ENCODE measurements at regions not wholly inside any gene's neighbourhood (a gene's known extent, or its start where the extent isn't known, plus 50 kb on each side); places are given as distances from the start of the nearest gene placed in this dataset.
A peak's percentile ranks its signal among the peaks of the same experiment; 100 is the strongest.
"Not testable (repeated sequence)": the region's sequence is repeated elsewhere in the genome, so short reads cannot be mapped to it uniquely, and the experiment has no call there.

GRCh38 chr11:114758627-114759026, 80.3 kb downstream of the NXPE2 start:
- no peak for DNase-seq

GRCh38 chr11:114762408-114762807, 84.1 kb downstream of the NXPE2 start:
- DNase-seq = no peak

DNA sequence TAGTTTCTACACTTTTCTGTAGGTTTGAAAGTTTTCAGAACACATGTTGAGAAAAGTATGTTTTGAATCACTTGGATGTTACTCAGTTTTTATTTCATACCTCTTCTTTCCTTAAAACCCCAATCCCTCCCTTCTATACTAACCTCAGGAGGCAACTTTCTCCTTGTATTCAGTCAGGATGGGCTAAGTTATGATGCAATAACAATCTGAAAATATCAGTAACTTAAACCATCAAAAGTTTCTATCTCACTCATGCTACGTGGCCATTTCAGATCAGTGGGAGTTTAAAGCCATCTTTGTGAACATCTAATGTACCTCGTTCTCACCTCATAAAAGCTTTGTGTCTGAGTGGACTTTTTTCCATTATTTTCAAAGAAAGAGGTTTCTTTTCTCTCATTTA, 86.2 kb downstream of the NXPE2 start:
- DNase-seq = no peak

- DNase-seq = no peak
Measured at GRCh38 chr11:114771172-114771571, 92.8 kb downstream of the NXPE2 start.

- no peak for DNase-seq
Measured at GRCh38 chr11:114773541-114774338, 95.4 kb downstream of the NXPE2 start.

- DNase-seq = peak; percentile 64
Measured at GRCh38 chr11:114774599-114775361, 96.5 kb downstream of the NXPE2 start.

DNA sequence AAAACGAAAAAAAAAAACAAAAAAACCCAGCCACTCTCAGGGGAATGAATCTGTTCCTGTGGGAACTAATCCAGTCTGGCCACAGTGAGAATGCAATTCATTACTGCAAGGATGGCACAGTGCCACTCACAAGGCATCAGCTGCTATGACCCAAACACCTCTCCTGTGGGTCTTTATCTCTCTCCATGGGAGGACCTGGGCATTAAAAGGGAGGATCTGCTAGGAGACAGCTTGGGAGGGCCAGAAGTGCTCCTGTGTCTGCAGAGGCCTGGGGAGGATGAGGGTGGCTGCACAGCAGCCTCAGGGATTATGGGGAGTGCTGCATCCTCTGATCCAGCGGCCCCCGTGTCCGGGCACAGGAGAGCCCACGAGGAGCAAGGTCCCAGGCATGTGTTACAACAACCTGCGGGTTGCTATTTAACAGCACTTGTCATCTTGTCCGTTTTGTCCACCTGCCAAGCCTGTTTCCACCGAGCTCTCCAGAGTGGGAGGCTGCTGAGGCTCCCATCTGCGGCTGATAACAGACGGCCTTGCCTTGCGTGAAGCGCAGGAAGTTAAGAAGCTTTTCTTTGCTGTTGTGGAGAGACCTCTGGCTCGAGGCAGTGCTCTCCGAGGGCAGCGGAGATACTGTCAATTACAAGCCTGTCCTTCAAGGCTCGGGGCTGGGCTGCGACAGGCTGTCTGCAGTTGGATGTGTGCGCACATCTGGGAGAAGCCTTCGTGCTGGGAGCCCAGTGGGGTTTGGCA, 97.7 kb downstream of the NXPE2 start:
- no peak for DNase-seq

DNA sequence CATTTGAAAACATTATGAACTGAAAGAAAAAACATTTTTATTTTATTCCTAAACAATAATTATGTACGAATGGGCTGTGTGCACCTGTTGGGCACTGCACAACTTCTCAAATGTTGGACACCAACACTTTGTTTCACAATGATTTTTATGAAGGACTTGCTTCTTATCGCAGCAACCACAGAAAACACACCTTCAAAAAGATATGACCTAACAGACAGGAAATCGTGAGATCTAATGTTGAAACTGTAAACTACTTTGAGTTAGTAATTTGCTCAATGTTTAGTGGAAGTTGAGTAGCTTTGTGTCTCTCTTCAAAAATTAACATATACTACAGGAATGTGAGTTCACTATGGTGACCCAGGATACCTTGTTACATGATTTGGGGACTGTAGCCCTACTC, 98.6 kb downstream of the NXPE2 start:
- DNase-seq = no peak

- DNase-seq = no peak
Measured at GRCh38 chr11:114779189-114779588, 100.9 kb downstream of the NXPE2 start.

- no peak for DNase-seq
Measured at GRCh38 chr11:114782650-114783310, 104.5 kb downstream of the NXPE2 start.

- no peak for DNase-seq
Measured at GRCh38 chr11:114783805-114784204, 105.5 kb downstream of the NXPE2 start.

- DNase-seq = no peak
Measured at GRCh38 chr11:114784216-114784615, 105.9 kb downstream of the NXPE2 start.

DNA sequence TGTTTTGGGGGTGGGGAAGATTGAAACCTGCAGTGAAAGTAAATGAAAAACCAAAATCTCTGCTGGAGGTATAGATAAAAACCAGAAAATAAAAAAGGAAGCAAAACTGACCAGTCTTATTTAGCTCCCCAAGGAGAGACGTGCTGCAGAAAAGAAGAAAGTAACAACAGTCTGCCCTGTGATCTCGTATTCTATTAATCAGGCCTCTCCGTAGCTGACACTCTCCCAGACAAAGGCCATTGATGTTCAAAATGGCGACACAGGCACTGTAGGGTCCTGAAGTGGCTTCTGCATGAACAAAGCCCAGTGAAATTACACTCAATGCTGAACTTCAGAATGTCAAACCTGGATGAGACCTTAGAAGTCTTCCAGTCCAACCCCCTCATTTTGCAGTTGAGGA, 106.6 kb downstream of the NXPE2 start:
- no peak for DNase-seq

DNA sequence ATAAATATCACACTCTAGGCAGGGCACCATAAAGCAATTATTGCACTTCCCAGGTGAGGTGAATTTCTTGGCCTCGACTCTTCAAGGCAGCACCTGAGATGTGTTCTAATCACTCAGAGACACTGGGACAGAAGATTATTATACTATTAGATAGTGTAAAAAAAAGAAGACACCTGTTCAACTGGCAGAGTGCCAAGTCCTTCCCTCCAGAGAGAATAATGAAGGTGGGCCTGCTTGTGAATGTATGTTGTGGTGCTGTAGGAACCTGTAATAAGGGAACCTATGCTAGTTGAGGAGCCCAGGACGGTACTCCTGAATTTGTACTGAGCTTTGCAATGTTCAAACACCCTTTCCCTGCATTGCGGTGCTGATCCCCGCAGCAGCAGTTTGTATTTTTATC, 107.5 kb downstream of the NXPE2 start:
- peak; percentile 45 for DNase-seq

DNA sequence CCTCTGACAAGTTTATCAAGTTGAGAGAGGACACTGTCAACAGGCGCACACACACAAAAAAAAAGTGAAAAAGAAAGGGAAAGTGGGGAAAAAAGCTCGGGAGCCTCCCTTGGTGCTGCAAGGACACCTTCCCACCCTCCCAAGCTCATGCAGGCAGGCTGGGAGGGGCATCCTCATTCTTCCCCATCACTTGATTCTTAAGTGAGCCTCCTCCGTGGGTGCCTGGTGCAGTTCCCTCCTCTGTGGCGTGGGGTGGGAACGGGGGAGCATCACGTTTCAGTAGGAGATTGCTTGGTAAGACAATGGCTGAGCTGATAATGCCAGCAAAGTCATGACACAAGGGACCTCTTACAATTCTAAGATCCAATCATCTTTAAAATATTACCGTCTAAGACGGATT, 108.8 kb downstream of the NXPE2 start:
- no peak for DNase-seq

- DNase-seq = no peak
Measured at GRCh38 chr11:114790910-114791309, 112.6 kb downstream of the NXPE2 start.

DNA sequence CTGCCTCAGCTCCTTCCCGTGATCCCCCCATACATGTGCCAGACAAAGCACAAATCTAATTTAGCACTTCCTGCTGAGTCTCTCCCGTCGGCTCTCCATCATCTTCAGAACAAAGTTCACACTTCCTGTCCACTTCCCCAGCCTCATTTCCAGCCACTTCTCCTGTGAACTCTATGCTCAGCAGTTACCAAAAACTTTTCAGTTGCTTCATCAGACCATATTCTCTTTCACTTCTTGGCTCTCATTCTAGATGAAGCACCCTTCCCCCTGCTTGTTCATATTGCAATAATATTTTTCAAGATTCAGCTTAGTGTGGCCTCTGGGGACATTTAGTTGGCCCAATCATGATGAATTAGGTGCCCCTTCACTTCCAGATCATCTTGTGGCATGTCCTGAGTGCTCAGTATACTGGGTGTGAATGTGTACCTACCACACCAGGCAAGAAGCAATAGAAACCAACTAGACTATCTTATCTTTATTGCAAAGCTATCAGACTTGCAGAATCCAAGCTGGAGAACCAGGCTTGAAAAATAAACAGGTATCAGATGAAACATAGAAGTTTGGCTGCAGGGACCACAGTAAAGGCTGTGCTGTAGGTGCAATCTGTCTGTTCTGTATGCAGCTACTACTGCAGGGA, 115.8 kb downstream of the NXPE2 start:
- DNase-seq = no peak

DNA sequence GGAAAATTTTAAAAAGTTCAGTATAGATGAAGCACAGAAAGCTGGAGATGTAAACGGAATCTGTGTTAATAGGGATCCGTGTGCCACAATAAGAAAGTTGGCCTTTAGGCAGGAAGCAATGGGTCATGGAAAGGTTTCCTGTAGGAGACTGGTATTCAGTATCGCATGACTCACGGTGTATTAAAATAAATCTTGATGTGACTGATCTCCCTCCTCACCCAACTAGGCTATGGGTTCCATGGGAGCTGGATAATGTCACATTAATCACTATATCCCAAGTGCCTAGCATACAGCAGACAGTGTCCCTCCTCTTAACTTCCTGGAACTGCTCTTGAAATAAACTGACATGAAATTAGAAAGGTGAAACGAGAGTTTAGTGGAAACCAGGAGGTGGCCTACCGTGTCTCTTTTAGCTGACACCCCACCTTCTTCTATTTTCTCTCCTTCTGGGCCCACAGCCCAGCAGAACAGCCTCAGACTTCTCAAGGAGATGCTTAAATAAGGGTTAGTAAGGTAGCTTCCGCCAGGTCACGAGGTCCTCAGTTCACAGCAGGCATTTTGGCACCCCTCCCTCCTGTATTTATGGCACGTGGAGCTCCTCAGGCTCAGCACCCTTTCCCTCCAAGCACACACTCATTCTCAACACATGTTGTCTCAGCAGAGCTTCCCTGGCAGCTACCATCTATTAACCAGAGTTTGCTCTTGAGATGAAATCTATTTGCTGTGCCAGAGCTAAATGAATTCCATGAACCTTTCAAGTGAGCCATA, 118.8 kb downstream of the NXPE2 start:
- no peak for DNase-seq

DNA sequence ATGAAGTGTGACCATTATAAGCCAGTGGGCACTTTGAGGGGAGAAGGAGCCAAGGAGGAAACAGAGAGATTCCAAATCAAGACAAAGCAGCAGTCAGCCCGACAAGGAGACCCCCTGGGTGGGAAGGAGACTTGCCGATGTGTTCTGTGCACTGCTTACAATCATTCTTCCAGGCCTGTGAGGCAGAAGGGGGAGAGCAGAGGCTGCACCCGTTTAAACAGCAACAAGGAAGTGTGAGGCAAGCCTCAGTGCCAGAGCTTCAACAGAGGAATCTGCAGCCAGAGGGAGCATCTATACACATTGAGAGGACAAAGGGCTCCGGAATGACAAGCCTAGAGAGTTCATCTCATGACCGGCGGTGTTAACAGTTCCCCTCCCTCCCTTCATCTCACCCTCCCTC, 121.1 kb downstream of the NXPE2 start:
- DNase-seq = no peak

DNA sequence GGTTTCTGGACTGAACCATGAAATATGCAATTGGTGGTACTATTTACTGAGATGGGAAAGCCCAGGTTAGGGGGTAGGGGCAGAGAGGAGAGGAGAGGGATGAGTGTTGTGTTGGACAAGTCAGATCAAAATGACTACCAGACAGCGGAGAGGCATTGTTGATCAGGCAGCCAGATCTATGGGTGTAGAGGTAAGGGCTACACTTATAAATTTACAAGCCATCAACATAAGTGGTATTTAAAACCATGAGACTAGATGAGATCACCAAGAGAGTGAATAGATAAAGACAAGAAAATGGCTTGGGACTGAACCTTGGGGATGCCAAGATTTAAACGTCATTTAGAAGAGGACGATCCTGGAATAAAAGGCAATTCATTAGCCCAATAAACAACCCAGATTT, 123.4 kb downstream of the NXPE2 start:
- no peak for DNase-seq

GRCh38 chr11:114802878-114803277, 124.6 kb downstream of the NXPE2 start:
- no peak for DNase-seq

DNA sequence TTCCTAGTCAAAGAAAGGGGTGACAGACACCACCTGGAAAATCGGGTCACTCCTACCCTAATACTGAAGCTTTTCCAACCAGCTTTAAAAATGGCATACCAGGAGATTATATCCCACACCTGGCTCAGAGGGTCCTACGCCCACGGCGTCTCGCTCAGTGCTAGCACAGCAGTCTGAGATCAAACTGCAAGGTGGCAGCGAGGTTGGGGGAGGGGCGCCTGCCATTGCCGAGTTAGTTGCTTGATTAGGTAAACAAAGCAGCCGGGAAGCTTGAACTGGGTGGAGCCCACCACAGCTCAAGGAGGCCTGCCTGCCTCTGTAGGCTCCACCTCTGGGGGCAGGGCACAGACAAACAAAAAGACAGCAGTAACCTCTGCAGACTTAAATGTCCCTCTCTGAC, 127.1 kb downstream of the NXPE2 start:
- not testable (repeated sequence) for DNase-seq

All from NCI-H1436 (cell line).